Hindlimb muscle (tissue), 1 donor: ENCODE measurements at regions not wholly inside any gene's neighbourhood (a gene's known extent, or its start where the extent isn't known, plus 50 kb on each side); places are given as distances from the start of the nearest gene placed in this dataset.
A peak's percentile ranks its signal among the peaks of the same experiment; 100 is the strongest.
"Not testable (repeated sequence)": the region's sequence is repeated elsewhere in the genome, so short reads cannot be mapped to it uniquely, and the experiment has no call there.

Experiments used
- DNase-seq: peaks from one replicate; pipeline ENCODE4 v3.0.0-alpha.2; 2013

DNA sequence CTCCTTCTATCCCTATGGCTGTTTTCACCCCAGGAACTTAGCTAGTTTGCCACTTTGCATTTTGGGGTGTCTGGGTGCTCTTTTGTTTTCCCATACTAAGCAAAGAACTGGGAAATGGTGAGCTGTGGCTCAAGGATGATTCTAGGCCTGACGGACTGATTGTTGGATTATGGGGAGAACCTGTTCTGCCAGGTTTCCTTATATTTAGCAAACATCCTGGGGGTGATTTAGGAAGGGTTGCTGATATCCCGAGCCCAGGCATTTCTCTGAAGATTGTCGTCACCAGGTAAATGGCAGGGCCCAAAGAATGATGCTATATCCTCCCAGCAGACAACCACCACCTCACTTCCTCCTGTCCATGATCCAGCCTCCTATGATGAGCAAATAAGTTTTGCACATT lies 72.1 kb upstream of the GRB10 start:
- no peak for DNase-seq

DNA sequence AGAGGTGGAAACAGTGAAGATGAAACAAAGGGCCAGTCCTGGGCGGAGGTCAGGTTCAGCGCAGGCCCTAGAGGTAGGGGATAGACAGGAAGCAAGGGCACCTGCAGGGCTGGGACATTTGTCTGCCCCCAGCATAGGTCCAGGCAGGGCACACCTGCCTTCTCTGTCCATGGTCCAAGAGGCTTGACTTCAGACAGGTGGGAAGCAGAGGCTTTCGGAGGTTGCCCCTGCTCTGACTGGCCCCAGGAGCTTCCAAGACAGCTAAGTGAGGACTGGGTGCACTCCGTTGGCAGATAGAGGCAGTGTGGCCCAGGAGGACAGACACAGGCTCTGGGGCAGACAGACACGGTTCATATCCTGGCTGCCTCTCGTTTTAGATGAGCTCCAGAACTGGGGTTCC lies 71.6 kb upstream of the GRB10 start:
- DNase-seq, result no peak

DNA sequence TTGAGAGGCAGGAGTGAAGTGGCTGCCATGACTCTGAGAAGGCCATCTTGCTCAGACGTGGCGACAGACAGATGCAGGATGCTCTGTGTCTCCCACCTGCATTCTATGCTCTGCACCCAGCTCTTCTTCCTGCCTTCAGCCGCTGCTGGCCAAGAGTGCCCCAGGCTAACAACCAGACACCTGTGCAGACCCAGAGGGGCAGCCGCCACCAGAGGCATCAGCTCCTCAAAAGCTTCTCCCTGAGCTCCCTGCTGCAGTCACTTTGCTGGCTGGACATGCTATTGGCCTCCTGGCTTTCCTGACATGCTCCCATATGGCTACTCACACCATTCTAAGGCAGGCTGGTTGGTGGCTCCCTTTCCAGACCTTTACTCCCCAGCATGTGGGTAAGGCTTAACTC lies 70.6 kb upstream of the GRB10 start:
- no peak for DNase-seq

DNA sequence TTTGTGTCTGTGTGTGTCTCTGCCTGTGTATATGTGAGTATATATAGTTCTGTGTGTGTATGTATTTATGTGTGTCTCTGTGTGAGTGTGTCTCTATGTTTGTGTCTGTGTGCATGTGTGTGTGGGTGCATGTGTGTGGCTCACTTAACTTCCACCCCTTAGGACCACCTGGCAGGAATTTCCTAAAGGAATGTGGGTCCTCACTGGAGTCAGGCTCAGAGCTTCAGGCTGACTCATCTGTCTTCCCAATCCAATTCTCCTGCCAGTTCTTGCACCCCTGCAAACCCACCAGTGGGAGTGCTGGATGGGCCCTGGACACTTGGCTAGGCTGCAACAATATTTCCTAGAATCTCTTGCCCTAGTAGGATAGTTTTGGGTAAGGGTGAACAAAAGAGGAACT lies 70.2 kb upstream of the GRB10 start:
- DNase-seq, result no peak

DNA sequence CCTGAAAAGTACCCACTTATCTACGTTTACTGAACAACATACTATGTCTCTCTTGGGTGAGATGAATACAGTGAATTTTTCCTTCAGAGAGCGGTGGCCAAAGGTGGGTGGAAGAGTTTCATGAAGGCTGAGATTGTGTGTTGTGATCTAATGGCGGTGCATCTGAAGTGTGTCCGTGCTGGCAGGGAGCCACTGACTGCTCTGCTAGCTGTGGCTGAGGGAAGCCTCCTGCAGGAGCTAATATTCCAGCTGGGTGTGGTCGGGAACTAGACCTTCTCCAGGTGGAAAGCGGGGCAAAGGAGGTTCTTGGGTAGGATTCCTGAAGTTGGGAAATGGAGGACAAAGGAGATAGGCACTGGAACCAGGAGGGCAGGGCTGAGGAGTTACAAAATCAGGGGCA lies 69.2 kb upstream of the GRB10 start:
- DNase-seq, result no peak

DNA sequence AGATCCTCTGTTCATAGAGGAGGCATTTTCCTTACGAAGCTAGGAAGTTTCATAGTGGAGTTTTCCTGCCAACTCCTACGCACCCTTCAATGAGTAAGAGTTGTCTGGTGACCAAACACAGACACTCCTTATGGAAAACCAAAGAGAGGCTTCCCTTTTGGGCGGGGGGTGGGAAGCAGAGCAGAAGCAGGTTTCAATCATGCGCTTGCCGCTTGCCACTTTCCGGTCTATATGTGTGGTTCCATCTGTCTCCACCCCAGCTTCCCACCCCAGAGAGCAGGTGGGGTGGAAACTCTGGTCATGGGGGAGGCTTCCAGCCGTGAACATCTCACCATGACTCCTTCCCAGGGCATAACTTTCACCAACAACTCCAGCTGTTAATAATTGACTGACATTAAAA lies 68.8 kb upstream of the GRB10 start:
- DNase-seq, result no peak

DNA sequence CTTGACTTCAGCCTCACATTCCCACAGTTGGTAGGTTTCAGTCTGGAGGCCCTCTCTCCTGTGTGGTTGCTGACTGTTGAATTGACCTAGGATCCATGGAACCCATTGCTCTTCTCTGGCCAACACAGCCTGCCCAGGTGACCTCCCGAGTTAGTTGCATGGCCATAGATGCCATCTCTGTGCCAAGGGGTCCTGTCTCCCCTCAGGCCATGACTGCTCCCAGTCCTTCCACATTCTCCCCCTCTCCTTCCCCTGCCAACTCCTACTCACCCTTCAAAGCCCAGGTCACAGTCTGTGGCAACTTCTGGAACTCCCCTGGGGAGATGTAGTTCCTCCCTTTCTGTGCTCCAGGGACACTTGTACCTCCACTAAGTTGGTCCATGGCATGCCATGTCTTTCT lies 67.3 kb upstream of the GRB10 start:
- no peak for DNase-seq

DNA sequence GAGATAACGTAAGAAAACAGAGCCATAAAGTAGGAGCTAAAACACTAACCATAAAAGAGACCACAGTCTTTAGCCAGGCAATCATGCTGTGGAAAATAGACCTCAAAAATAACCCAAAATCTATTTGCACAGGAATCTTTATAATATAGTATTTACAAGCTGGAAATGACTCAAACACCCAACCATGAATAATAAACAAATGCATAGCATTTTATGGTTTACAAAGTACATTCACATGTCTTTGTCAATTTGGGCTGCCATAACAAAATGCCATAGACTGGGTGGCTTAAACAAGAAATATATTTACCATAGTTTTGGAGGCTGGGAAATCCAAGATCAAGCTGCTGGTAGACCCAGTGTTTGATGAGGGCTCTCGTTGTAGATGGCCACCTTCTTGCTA lies 65.5 kb upstream of the GRB10 start:
- no peak for DNase-seq

DNA sequence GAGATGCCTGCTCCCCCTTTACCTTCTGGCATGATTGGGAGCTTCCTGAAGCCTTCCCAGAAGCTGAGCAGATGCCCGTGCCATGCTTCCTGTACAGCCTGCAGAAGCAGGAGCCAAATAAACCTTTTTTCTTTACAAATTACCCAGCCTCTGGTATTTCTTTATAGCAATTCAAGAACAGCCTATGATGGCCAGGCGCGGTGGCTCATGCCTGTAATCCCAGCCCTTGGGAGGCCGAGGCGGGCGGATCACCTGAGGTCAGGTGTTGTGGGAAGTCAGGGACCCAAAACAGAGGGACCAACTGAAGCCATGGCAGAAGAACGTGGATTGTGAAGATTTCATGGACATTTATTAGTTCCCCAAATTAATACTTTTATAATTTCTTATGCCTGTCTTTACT lies 62.2 kb upstream of the GRB10 start:
- not testable (repeated sequence) for DNase-seq

DNA sequence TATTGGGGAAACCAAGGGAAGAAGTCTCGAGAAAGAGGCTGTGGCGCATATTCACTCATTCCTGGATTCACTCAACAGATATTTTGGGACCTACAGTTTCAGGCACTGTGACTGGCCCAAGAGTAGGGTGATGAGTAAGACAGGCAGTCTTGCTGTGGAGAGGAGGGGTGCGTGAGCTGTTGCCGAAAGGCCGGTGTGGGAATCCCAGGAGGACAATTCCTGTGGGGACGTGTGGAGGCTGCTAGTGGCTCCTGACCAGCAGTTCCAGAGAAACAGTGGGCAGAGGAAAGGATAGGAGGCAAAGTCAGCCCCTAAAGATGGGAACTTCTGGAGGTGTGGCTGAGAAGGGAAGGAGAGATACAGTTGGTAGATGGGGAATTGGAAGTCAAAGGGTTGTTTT lies 59.3 kb upstream of the GRB10 start:
- DNase-seq, result no peak

DNA sequence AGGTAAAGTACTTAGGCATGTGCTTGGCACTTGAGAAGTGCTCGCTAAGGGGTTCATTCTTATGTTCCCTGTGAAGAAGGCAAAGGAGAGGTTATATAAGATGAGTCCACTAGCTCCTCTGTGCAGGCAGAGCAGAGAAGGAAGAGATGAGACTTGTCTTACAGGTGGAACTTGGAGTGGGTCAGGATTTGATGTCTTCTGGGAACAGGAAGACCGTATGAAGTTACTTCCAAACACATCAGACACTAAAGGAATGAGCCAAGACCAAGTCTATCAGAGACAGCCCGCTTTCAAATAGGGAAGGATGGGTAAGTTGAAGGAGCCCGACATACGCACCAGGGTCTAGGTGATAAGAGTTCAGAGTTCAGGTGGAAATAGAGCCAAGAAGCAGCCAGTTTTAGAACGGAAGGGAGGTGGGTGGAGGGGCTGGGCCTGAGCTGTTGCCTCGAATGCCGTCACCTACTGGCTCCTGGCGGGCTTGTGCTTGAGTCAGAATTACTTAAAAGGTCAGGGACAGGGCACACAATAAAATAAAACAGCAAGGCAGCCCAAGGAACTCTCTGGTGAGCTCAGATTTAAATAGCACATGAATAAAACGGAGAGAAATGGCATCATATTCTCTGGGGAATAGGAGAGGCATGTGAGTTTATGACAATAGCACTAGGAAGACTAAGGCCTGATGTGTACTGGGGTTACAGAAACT lies 56.1 kb upstream of the GRB10 start:
- peak; percentile 10 for DNase-seq

DNA sequence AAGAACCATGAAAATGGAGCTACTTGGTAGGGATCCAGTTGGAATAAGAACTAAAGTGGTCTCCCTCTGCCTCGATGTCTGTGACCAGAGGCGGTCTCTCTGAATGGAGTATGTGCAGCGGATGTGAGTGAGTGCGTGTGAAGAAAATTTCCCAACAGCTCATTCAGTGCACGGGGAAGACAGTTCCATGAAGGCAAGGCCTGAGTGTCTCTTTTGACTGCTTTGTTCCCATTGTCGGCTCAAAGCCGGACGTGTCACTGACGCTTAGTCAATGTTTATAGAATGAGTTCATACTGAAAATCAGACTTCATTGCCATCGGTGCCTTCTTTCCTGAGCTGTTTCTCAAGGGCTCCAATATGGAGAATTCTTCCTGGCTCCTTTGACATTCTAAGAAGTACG lies 55.3 kb upstream of the GRB10 start:
- no peak for DNase-seq

DNA sequence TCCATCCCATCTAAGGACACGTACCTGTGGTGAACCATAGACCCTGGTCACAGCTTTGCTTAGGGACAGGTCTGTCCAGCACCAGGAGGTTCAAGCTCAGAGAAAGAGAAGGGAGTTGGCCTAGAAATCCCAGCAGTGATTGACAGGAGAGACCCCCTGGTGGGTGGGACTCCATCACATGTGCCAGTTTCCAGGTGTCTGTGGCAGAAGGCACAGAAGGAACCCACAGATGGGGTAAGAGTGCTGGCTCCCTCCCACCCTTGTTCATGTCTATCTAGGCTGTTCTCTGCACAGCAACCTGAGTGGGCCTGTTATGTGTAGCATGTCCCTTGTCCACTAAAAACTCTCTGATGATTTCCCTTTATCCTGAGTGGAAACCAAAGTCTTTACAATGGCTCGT lies 54.0 kb upstream of the GRB10 start:
- DNase-seq, result no peak

DNA sequence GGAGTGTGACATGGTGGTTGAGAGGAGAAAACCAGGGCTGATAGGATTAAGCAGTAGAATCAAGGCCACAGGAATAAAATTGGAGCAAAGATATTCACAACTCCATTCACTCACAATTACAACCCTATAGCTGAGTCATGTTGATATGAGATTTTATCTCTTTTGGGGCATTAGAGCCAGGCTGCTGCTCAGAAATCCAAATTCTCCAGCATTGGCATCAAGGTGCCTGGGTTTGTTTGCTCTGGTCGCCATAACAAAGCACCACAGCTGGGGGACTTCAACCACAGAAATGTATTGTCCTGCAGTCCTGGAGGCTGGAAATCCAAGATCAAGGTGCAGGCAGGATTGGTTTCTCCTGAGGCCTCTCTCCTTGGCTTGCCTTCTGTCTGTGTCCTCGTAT lies 52.5 kb upstream of the GRB10 start:
- no peak for DNase-seq

DNA sequence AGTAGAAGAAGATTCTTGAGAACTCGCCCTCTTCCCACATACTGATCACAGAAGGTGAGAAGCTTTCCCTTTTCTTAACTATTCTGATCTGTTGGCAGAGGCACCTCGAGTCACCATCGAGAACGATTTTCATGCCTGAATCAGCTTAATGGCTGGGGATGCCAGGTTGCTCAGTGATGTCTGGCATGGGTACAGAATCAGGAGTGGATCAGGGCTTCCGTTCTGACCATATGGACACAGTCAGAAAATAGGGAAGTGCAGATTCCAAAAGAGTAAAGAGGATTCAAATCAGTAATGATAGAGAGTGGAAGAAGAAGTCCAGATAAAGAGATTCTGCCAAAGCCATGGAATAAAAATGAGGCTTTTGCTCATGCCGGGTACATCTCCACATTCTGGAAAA lies 52.0 kb upstream of the GRB10 start:
- no peak for DNase-seq

DNA sequence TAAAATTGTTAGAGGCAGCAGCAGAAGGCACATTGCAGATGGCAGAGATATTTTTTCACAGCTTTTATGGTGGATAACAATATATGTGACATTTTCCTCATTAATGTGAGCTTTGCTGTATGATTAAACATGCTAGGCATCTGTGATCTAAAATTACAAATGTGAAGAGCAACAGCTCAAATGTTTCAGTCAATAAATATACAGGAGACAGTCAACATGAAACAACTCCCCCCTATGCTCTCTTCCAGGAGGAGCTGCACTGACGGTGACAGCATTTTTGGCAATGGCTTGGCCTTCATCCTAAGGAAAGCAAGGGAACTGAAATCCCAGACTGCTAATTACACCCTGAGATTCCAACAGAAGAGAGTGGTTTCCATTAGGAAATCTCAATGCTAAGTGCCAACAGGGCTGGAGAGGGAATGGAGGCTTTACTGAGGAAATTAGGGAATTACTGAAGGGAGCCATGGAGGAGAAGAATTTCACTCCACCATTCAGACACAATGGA lies 51.4 kb upstream of the GRB10 start:
- DNase-seq, result no peak

DNA sequence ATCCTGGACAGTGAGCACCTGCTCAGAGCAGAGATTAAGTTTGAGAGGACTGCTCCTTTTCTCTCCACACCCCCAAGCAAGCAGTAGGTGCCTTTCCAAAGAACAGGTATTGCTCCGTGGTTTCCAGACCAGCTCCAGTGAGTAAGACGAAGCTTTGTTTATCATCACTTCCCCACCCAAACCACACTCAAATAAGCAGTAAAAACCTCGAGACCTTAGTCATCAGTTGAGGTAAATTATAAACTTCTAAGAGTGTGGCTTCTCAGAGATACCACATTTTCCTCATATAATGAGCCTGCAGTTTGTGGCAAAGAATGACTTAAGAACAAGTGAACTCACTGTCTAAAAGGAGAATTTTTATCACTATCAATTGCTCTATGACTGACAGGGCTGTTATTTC lies 50.0 kb upstream of the GRB10 start:
- DNase-seq, result no peak
